Astrocyte (in vitro differentiated cells and primary cell): ENCODE measurements at regions not wholly inside any gene's neighbourhood (a gene's known extent, or its start where the extent isn't known, plus 50 kb on each side); places are given as distances from the start of the nearest gene placed in this dataset.

Experiments
- DNase-seq: peaks from one replicate; pipeline ENCODE4 v3.0.0-alpha.2; 2010; ENCODE audit warnings: low read depth
- FAIRE-seq: peaks from 2 replicates; lab custom pipeline; 2011; peaks lifted over from hg19 to GRCh38; lab: Jason Lieb, UNC
- H2AFZ ChIP-seq: 2 replicates; pipeline ENCODE4 v1.6.0; 2012; ENCODE audit warnings: low read depth, low read length, inconsistent platforms
- H3K27ac ChIP-seq: 2 replicates; pipeline ENCODE4 v1.5.1; 2011; ENCODE audit warnings: low read depth, low read length, inconsistent platforms
- H3K27me3 ChIP-seq: 2 replicates; pipeline ENCODE4 v1.6.0; 2011; ENCODE audit warnings: low read length, inconsistent platforms; ENCODE audit not compliant: insufficient read depth
- H3K36me3 ChIP-seq: 2 replicates; pipeline ENCODE4 v1.5.1; 2011; ENCODE audit warnings: low read length, inconsistent platforms; ENCODE audit not compliant: insufficient read depth
- H3K4me1 ChIP-seq: 2 replicates; pipeline ENCODE4 v1.5.1; 2011; ENCODE audit warnings: low read length, inconsistent platforms; ENCODE audit not compliant: insufficient read depth
- H3K4me2 ChIP-seq: 2 replicates; pipeline ENCODE4 v1.6.0; 2012; ENCODE audit warnings: low read length, inconsistent platforms
- H3K4me3 ChIP-seq: 2 replicates; pipeline ENCODE4 v1.5.1; 2011; ENCODE audit warnings: low read depth, mild to moderate bottlenecking, low read length, inconsistent platforms; ENCODE audit not compliant: insufficient read depth
- H3K79me2 ChIP-seq: 2 replicates; pipeline ENCODE4 v1.6.0; 2012; ENCODE audit warnings: mild to moderate bottlenecking, low read length, inconsistent platforms; ENCODE audit not compliant: insufficient read depth
- H3K9ac ChIP-seq: 2 replicates; pipeline ENCODE4 v1.6.0; 2012; ENCODE audit warnings: mild to moderate bottlenecking, low read length, inconsistent platforms
- H3K9me3 ChIP-seq: 2 replicates; pipeline ENCODE4 v1.5.1; 2012; ENCODE audit warnings: low read depth, mild to moderate bottlenecking, low read length, inconsistent platforms; ENCODE audit not compliant: insufficient read depth
- H4K20me1 ChIP-seq: 2 replicates; pipeline ENCODE4 v1.6.0; 2012; ENCODE audit warnings: low read length, inconsistent platforms; ENCODE audit not compliant: insufficient read depth
- H3K27ac Mint-ChIP-seq: one replicate; pipeline ENCODE4 v1.8.0; 2021; ENCODE audit warnings: mild to moderate bottlenecking, mixed read lengths; ENCODE audit not compliant: unreplicated experiment
- H3K27me3 Mint-ChIP-seq: one replicate; pipeline ENCODE4 v1.8.0; 2021; ENCODE audit warnings: low read depth, mixed read lengths; ENCODE audit not compliant: unreplicated experiment
- H3K36me3 Mint-ChIP-seq: one replicate; pipeline ENCODE4 v1.8.0; 2021; ENCODE audit warnings: low read depth, mixed read lengths; ENCODE audit not compliant: unreplicated experiment
- H3K4me1 Mint-ChIP-seq: one replicate; pipeline ENCODE4 v1.8.0; 2021; ENCODE audit warnings: low read depth, mixed read lengths; ENCODE audit not compliant: unreplicated experiment
- H3K4me3 Mint-ChIP-seq: one replicate; pipeline ENCODE4 v1.8.0; 2021; ENCODE audit warnings: mild to moderate bottlenecking, moderate library complexity, mixed read lengths; ENCODE audit not compliant: unreplicated experiment
- H3K9me3 Mint-ChIP-seq: one replicate; pipeline ENCODE4 v1.8.0; 2021; ENCODE audit warnings: mild to moderate bottlenecking, mixed read lengths; ENCODE audit not compliant: unreplicated experiment
- EZH2 ChIP-seq: IDR thresholded peaks from 2 replicates; pipeline ENCODE4 v1.6.1; 2012; ENCODE audit warnings: mild to moderate bottlenecking, low read length, inconsistent platforms; ENCODE audit not compliant: insufficient read depth
- TF ChIP-seq, protein P1 (sequence below): IDR thresholded peaks from 2 replicates; pipeline ENCODE4 v1.5.1; 2011; ENCODE audit warnings: low read depth, mild to moderate bottlenecking, inconsistent platforms, low read length, moderate library complexity; ENCODE audit not compliant: insufficient read depth

DNA sequence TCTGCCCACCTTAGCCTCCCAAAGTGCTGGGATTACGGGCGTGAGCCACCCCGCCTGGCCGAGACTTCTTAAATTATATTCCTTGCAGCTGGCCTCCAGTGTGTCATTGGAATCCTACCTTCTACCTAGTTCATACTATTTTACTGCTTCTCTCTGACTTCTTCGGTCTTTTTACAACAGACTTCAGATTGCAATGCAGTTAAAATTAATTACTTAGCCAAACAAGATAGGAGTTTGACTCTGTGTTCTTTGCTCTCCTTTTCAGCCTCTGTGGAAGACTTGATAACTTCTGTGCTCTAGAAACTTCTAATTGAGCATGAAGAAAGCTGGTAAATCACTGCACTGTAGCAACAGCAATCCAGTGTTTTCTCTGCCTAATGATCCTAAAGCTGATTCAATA is 199.5 kb downstream of the GASK1B start:
- Histone ChIP-seq H3K4me1 (no peaks in the 10 kb centered on the region), H3K9ac (no peak overlapping the region), H3K27me3 (no peaks in the 10 kb centered on the region), H3K27ac (no peak overlapping the region), H4K20me1 (no peaks in the 10 kb centered on the region), H3K79me2 (no peaks in the 10 kb centered on the region), H3K9me3 (no peaks in the 10 kb centered on the region), H3K4me3 (no peak overlapping the region), H3K36me3 (no peaks in the 10 kb centered on the region), H3K4me2 (no peak overlapping the region), H2AFZ (no peak overlapping the region)
- Mint-ChIP-seq H3K36me3 (no peaks in the 10 kb centered on the region), H3K4me3 (no peak overlapping the region), H3K9me3 (no peaks in the 10 kb centered on the region), H3K27me3 (no peaks in the 10 kb centered on the region), H3K27ac (no peak overlapping the region), H3K4me1 (no peaks in the 10 kb centered on the region)
- DNase-seq (no peak), FAIRE-seq (no peak)
- no peak for TF ChIP-seq EZH2
- TF ChIP-seq, protein P1, sequence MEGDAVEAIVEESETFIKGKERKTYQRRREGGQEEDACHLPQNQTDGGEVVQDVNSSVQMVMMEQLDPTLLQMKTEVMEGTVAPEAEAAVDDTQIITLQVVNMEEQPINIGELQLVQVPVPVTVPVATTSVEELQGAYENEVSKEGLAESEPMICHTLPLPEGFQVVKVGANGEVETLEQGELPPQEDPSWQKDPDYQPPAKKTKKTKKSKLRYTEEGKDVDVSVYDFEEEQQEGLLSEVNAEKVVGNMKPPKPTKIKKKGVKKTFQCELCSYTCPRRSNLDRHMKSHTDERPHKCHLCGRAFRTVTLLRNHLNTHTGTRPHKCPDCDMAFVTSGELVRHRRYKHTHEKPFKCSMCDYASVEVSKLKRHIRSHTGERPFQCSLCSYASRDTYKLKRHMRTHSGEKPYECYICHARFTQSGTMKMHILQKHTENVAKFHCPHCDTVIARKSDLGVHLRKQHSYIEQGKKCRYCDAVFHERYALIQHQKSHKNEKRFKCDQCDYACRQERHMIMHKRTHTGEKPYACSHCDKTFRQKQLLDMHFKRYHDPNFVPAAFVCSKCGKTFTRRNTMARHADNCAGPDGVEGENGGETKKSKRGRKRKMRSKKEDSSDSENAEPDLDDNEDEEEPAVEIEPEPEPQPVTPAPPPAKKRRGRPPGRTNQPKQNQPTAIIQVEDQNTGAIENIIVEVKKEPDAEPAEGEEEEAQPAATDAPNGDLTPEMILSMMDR = no peak

DNA sequence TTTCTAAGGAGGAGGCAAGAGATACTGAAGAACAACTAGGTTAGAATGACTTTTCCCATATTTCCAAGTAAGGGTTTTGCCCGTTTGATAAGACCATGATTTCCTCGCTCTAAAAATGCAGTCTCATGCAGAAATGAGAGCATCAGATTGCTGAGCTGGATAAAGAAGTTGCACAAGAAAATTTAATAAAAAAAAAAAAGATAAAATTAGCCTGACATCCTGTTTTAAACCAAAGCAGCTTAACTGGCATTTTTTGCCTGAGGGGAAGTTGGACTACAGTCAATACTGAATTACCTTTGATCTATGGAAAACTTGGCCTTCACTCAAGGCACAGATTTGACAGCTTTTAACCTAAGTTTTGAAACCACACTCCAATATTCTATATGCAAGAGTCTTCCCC is 208.4 kb downstream of the GASK1B start:
- Mint-ChIP-seq H3K9me3 (peaks cover 2% of the 10 kb centered on the region), H3K4me1 (no peaks in the 10 kb centered on the region), H3K4me3 (no peak overlapping the region), H3K36me3 (no peaks in the 10 kb centered on the region), H3K27me3 (no peaks in the 10 kb centered on the region), H3K27ac (no peak overlapping the region)
- no peak overlapping the region for H2AFZ ChIP-seq
- H3K9me3 ChIP-seq = no peaks in the 10 kb centered on the region
- H4K20me1 ChIP-seq = no peaks in the 10 kb centered on the region
- no peak overlapping the region for H3K9ac ChIP-seq
- no peak for FAIRE-seq
- TF ChIP-seq, protein P1 = no peak
- no peak for TF ChIP-seq EZH2
- no peak overlapping the region for H3K4me2 ChIP-seq
- H3K27me3 ChIP-seq = no peaks in the 10 kb centered on the region
- H3K27ac ChIP-seq = no peak overlapping the region
- H3K4me3 ChIP-seq = no peak overlapping the region
- H3K79me2 ChIP-seq = no peaks in the 10 kb centered on the region
- no peaks in the 10 kb centered on the region for H3K36me3 ChIP-seq
- H3K4me1 ChIP-seq = no peaks in the 10 kb centered on the region
- DNase-seq = no peak

DNA sequence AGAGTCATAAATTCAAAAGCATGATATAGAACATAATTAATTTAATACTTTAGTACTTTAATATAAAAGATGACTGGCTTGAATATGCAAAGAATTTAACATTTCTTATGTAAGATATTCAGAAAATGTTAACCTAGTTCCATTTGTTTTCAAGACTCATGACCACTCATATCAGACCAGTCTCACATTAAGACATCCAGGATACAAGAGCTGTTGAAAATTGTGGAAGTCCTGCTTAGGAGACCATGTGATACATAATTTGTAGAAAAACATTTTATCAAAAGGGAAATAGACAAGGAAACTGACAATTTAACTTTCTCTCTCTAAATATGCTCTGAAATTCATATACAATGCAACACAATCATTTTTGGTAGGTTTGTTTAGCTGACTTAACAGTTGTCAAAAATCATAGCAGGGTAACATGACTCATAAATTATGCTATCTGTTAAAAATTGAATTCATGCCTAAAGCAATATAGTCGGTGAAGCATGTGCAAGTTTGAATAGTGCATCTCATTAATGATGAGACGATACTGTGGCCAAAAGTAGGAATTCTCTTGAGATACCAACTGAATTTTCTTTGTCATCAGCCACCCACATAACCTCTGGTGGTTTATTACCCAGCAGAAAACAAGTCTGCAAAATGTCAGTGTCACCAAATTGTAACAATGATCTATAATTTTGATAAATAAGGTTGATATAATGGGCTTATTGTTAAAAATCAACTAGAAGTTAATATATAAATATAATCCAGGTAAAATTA is 211.4 kb downstream of the GASK1B start:
- no peak overlapping the region for H3K27ac Mint-ChIP-seq
- TF ChIP-seq EZH2 = no peak
- TF ChIP-seq, protein P1 = no peak
- DNase-seq (peak; percentile 34), FAIRE-seq (no peak)
- H3K27me3 Mint-ChIP-seq = no peaks in the 10 kb centered on the region
- H3K4me3 Mint-ChIP-seq = no peak overlapping the region
- no peaks in the 10 kb centered on the region for H3K4me1 ChIP-seq
- H4K20me1 ChIP-seq = no peaks in the 10 kb centered on the region
- H3K36me3 Mint-ChIP-seq = no peaks in the 10 kb centered on the region
- H2AFZ ChIP-seq = no peak overlapping the region
- H3K9ac ChIP-seq = no peak overlapping the region
- no peak overlapping the region for H3K4me3 ChIP-seq
- H3K36me3 ChIP-seq = no peaks in the 10 kb centered on the region
- no peaks in the 10 kb centered on the region for H3K79me2 ChIP-seq
- no peak overlapping the region for H3K27ac ChIP-seq
- no peaks in the 10 kb centered on the region for H3K9me3 ChIP-seq
- peaks cover 5% of the 10 kb centered on the region for H3K9me3 Mint-ChIP-seq
- H3K4me1 Mint-ChIP-seq = no peaks in the 10 kb centered on the region
- H3K27me3 ChIP-seq = no peaks in the 10 kb centered on the region
- H3K4me2 ChIP-seq = no peak overlapping the region
